ENCODE measurements at regions not wholly inside any gene's neighbourhood (a gene's known extent, or its start where the extent isn't known, plus 50 kb on each side); places are given as distances from the start of the nearest gene placed in this dataset.

DNA sequence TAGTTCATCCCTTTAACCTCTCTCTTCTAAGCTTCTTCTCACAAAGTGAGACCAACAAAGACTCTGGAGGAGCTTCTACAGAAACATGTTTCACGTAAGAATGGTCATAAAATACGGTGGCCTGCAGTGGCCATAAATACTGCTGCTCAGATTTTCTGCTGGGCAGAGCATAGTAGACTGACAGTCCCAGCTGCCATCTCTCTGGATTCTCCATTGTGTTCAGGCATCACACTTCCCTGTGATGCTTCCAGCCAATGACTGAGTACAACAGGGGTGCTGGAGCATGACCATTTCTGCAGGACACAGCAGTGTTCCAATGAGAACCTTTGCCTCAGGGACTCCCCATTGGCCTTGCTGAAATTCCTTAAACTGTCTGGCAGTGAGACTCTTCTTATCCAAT lies 392.6 kb downstream of the MMUT start (continued):
- TF ChIP-seq, protein P1, sequence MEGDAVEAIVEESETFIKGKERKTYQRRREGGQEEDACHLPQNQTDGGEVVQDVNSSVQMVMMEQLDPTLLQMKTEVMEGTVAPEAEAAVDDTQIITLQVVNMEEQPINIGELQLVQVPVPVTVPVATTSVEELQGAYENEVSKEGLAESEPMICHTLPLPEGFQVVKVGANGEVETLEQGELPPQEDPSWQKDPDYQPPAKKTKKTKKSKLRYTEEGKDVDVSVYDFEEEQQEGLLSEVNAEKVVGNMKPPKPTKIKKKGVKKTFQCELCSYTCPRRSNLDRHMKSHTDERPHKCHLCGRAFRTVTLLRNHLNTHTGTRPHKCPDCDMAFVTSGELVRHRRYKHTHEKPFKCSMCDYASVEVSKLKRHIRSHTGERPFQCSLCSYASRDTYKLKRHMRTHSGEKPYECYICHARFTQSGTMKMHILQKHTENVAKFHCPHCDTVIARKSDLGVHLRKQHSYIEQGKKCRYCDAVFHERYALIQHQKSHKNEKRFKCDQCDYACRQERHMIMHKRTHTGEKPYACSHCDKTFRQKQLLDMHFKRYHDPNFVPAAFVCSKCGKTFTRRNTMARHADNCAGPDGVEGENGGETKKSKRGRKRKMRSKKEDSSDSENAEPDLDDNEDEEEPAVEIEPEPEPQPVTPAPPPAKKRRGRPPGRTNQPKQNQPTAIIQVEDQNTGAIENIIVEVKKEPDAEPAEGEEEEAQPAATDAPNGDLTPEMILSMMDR (IDR thresholded peaks at IDR 0.05; ENCODE audit: low read depth, low read length, missing input control) = no peak
- TF ChIP-seq, protein P2, sequence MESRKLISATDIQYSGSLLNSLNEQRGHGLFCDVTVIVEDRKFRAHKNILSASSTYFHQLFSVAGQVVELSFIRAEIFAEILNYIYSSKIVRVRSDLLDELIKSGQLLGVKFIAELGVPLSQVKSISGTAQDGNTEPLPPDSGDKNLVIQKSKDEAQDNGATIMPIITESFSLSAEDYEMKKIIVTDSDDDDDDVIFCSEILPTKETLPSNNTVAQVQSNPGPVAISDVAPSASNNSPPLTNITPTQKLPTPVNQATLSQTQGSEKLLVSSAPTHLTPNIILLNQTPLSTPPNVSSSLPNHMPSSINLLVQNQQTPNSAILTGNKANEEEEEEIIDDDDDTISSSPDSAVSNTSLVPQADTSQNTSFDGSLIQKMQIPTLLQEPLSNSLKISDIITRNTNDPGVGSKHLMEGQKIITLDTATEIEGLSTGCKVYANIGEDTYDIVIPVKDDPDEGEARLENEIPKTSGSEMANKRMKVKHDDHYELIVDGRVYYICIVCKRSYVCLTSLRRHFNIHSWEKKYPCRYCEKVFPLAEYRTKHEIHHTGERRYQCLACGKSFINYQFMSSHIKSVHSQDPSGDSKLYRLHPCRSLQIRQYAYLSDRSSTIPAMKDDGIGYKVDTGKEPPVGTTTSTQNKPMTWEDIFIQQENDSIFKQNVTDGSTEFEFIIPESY (IDR thresholded peaks at IDR 0.05) = no peak
- no peak for TF ChIP-seq HNF4G (IDR thresholded peaks at IDR 0.05)
- TF ChIP-seq GABPA (IDR thresholded peaks at IDR 0.05 in 1 of 2, conservative IDR thresholded peaks at IDR 0.05 in 1 of 2) = no peak
- TF ChIP-seq FOXA1 (IDR thresholded peaks at IDR 0.05) = no peak
- no peak for TF ChIP-seq SP1 (IDR thresholded peaks at IDR 0.05)

DNA sequence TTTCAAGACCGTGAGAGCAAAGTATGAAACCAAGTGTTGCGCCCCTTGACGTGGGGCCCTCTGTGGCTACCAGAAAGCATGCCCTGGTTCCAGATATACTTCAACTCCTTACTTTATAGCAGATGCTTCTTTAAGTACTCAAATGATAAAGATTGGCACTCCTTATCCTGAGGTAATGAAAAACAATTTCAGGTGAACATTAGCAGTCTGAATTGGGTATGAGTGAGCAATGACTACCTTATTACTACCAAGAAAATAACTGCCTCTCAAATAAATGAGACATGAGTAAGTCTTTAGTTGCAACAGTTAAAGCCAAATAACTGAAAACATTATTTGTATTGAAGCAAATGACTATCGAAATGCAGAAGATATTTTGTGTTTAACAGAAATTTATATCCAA lies 408.7 kb downstream of the MMUT start:
- no peak for DNase-seq (ENCODE audit: low spot score)
- Histone ChIP-seq H3K4me1 (ENCODE audit: control insufficient read depth in 4 of 4, insufficient read depth in 4 of 4, low read length in 3 of 4) (no peaks in the 10 kb centered on the region), H3K27me3 (ENCODE audit: control insufficient read depth in 4 of 4, insufficient read depth in 4 of 4, low read length in 3 of 4) (no peaks in the 10 kb centered on the region), H3K9me3 (ENCODE audit: control insufficient read depth in 4 of 4, low read length in 3 of 4) (no peaks in the 10 kb centered on the region), H3K9ac (ENCODE audit: low read depth in 1 of 2, low read length in 2 of 2) (no peak overlapping the region), H3K4me3 (ENCODE audit: low read depth in 1 of 3, low read length in 3 of 3) (no peak overlapping the region), H3K27ac (ENCODE audit: low read depth in 1 of 2, low read length in 2 of 2) (no peak overlapping the region), H3K36me3 (ENCODE audit: control insufficient read depth in 4 of 4, insufficient read depth in 3 of 4, low read depth in 1 of 4, low read length in 3 of 4) (no peaks in the 10 kb centered on the region)
- TF ChIP-seq, protein P3, sequence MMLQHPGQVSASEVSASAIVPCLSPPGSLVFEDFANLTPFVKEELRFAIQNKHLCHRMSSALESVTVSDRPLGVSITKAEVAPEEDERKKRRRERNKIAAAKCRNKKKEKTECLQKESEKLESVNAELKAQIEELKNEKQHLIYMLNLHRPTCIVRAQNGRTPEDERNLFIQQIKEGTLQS (IDR thresholded peaks at IDR 0.05) = no peak
- TF ChIP-seq FOXA1 (IDR thresholded peaks at IDR 0.05) = no peak
- TF ChIP-seq NR2F2 (IDR thresholded peaks at IDR 0.05) = no peak
- TF ChIP-seq, protein P1 (IDR thresholded peaks at IDR 0.05; ENCODE audit: low read depth, low read length, missing input control) = no peak
- WGBS = 75% methylated on average over 4 of the region's 4 CpGs

DNA sequence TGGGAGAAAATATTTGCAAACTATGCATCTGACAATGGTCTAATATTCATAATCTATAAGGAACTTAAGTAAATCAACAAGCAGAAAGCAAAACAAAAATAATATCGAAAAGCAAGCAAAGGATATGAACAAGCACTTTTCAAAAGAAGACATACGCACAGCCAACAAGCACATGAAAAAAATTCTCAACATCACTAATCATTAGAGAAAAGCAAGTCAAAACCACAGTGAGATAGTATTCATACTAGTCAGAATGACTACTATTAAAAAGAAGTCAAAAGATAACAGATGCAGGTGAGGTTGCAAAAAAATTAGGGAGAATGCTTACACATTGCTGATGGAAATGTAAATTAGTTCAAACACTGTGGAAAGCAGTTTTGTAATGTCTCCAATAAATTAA lies 410.2 kb downstream of the MMUT start:
- H3K4me3 ChIP-seq (ENCODE audit: low read depth in 1 of 3, low read length in 3 of 3) = no peak overlapping the region
- no peaks in the 10 kb centered on the region for H3K36me3 ChIP-seq (ENCODE audit: control insufficient read depth in 4 of 4, insufficient read depth in 3 of 4, low read depth in 1 of 4, low read length in 3 of 4)
- H3K27me3 ChIP-seq (ENCODE audit: control insufficient read depth in 4 of 4, insufficient read depth in 4 of 4, low read length in 3 of 4) = no peaks in the 10 kb centered on the region
- TF ChIP-seq, protein P1 (IDR thresholded peaks at IDR 0.05; ENCODE audit: low read depth, low read length, missing input control) = no peak
- no peak for TF ChIP-seq YY1 (IDR thresholded peaks at IDR 0.05)
- no peak for TF ChIP-seq SP1 (IDR thresholded peaks at IDR 0.05)
- TF ChIP-seq, protein P4, sequence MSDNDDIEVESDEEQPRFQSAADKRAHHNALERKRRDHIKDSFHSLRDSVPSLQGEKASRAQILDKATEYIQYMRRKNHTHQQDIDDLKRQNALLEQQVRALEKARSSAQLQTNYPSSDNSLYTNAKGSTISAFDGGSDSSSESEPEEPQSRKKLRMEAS (IDR thresholded peaks at IDR 0.05) = no peak
- TF ChIP-seq, protein P5, sequence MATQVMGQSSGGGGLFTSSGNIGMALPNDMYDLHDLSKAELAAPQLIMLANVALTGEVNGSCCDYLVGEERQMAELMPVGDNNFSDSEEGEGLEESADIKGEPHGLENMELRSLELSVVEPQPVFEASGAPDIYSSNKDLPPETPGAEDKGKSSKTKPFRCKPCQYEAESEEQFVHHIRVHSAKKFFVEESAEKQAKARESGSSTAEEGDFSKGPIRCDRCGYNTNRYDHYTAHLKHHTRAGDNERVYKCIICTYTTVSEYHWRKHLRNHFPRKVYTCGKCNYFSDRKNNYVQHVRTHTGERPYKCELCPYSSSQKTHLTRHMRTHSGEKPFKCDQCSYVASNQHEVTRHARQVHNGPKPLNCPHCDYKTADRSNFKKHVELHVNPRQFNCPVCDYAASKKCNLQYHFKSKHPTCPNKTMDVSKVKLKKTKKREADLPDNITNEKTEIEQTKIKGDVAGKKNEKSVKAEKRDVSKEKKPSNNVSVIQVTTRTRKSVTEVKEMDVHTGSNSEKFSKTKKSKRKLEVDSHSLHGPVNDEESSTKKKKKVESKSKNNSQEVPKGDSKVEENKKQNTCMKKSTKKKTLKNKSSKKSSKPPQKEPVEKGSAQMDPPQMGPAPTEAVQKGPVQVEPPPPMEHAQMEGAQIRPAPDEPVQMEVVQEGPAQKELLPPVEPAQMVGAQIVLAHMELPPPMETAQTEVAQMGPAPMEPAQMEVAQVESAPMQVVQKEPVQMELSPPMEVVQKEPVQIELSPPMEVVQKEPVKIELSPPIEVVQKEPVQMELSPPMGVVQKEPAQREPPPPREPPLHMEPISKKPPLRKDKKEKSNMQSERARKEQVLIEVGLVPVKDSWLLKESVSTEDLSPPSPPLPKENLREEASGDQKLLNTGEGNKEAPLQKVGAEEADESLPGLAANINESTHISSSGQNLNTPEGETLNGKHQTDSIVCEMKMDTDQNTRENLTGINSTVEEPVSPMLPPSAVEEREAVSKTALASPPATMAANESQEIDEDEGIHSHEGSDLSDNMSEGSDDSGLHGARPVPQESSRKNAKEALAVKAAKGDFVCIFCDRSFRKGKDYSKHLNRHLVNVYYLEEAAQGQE (IDR thresholded peaks at IDR 0.05) = no peak
- TF ChIP-seq FOXA1 (IDR thresholded peaks at IDR 0.05) = no peak
- TF ChIP-seq, protein P3 (IDR thresholded peaks at IDR 0.05) = no peak
- H3K9ac ChIP-seq (ENCODE audit: low read depth in 1 of 2, low read length in 2 of 2) = no peak overlapping the region
- H3K27ac ChIP-seq (ENCODE audit: low read depth in 1 of 2, low read length in 2 of 2) = no peak overlapping the region
- 74% methylated on average over 2 of the region's 2 CpGs for WGBS
- no peak for DNase-seq (ENCODE audit: low spot score)
- no peaks in the 10 kb centered on the region for H3K9me3 ChIP-seq (ENCODE audit: control insufficient read depth in 4 of 4, low read length in 3 of 4)
- no peaks in the 10 kb centered on the region for H3K4me1 ChIP-seq (ENCODE audit: control insufficient read depth in 4 of 4, insufficient read depth in 4 of 4, low read length in 3 of 4)

All from liver (tissue), 8 donors.